ENCODE measurements at regions not wholly inside any gene's neighbourhood (a gene's known extent, or its start where the extent isn't known, plus 50 kb on each side); places are given as distances from the start of the nearest gene placed in this dataset.

- no peak for TF ChIP-seq SP1 (IDR thresholded peaks at IDR 0.05; ENCODE audit: low read depth)
- TF ChIP-seq CTCF (IDR thresholded peaks at IDR 0.05 in 2 of 3, conservative IDR thresholded peaks at IDR 0.05 in 1 of 3; ENCODE audit: borderline replicate concordance in 1 of 3, insufficient read depth in 1 of 3, low read depth in 2 of 3, low read length in 2 of 3) = no peak
- no peak for TF ChIP-seq REST (IDR thresholded peaks at IDR 0.05; ENCODE audit: low read depth)
- no peak for TF ChIP-seq POLR2AphosphoS5 (IDR thresholded peaks at IDR 0.05; ENCODE audit: low read depth, low read length)
- TF ChIP-seq POLR2A (IDR thresholded peaks at IDR 0.05; ENCODE audit: borderline replicate concordance, extremely low read depth, insufficient read depth, insufficient read length) = no peak
- no peak for TF ChIP-seq EZH2 (IDR thresholded peaks at IDR 0.05)
- TF ChIP-seq ZBTB33 (IDR thresholded peaks at IDR 0.05; ENCODE audit: extremely low read depth, insufficient replicate concordance, low read length) = no peak
- TF ChIP-seq EGR1 (IDR thresholded peaks at IDR 0.05; ENCODE audit: low read depth) = no peak
- TF ChIP-seq FOSL1 (IDR thresholded peaks at IDR 0.05; ENCODE audit: low read depth) = no peak
- TF ChIP-seq RAD21 (IDR thresholded peaks at IDR 0.05; ENCODE audit: low read depth) = no peak
- no peak for TF ChIP-seq ELF1 (IDR thresholded peaks at IDR 0.05; ENCODE audit: borderline replicate concordance, low read depth)
- no peak for TF ChIP-seq ATF3 (IDR thresholded peaks at IDR 0.05)
- no peak for TF ChIP-seq TCF7L2 (IDR thresholded peaks at IDR 0.05; ENCODE audit: borderline replicate concordance, extremely low read depth, insufficient read depth, insufficient read length)
These were observed 375.9 kb upstream of the ACVR2A start for GRCh38 chr2:147468963-147469362.
